LNCaP clone FGC (cell line): ENCODE measurements at regions not wholly inside any gene's neighbourhood (a gene's known extent, or its start where the extent isn't known, plus 50 kb on each side); places are given as distances from the start of the nearest gene placed in this dataset.
A peak's percentile ranks its signal among the peaks of the same experiment; 100 is the strongest.

Experiments
- DNase-seq: peaks from one replicate; pipeline ENCODE4 v3.0.0-alpha.2; 2011; ENCODE audit warnings: low read depth
- H3K4me3 ChIP-seq: 2 replicates; pipeline ENCODE4 v1.5.1; 2011; ENCODE audit warnings: mild to moderate bottlenecking, low read depth, low read length, control low read depth
- CTCF ChIP-seq: IDR thresholded peaks from 2 replicates; pipeline ENCODE4 v1.5.1; 2012; ENCODE audit warnings: mild to moderate bottlenecking; ENCODE audit not compliant: control insufficient read depth, insufficient read depth; ENCODE audit errors: extremely low read depth

GRCh38 chrX:36753602-36754001, 254.6 kb upstream of the FAM47C start:
- no peak overlapping the region for H3K4me3 ChIP-seq
- TF ChIP-seq CTCF = no peak
- DNase-seq = no peak

- no peak for TF ChIP-seq CTCF
- no peak for DNase-seq
- H3K4me3 ChIP-seq = no peak overlapping the region
Observed at GRCh38 chrX:36787752-36788151, 220.4 kb upstream of the FAM47C start.

- H3K4me3 ChIP-seq = no peak overlapping the region
- no peak for TF ChIP-seq CTCF
- DNase-seq = no peak
Observed at GRCh38 chrX:36803151-36803550, 205.0 kb upstream of the FAM47C start.

DNA sequence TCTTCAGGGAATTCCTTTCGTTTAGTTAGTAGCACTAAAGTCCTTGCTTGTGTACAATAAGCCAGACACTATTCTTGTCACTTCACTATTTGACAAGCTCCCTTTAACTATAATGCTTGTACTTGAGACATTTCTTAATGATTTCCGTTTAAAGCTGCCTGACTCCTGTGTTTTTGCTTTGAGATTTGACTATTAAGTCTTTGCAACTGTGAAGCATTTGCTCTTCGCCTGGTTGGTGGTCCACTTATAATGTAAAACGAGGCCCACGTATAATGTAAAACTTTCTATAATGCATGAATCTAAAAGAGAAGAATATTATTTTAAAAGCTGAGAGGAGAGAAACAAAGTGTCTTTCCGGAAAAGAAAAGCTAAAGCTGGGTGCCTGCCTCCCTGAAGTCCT, 204.1 kb upstream of the FAM47C start:
- no peak for DNase-seq
- no peak overlapping the region for H3K4me3 ChIP-seq
- no peak for TF ChIP-seq CTCF

- DNase-seq = no peak
- TF ChIP-seq CTCF = no peak
- H3K4me3 ChIP-seq = no peak overlapping the region
Observed at GRCh38 chrX:36844857-36845256, 163.3 kb upstream of the FAM47C start.

DNA sequence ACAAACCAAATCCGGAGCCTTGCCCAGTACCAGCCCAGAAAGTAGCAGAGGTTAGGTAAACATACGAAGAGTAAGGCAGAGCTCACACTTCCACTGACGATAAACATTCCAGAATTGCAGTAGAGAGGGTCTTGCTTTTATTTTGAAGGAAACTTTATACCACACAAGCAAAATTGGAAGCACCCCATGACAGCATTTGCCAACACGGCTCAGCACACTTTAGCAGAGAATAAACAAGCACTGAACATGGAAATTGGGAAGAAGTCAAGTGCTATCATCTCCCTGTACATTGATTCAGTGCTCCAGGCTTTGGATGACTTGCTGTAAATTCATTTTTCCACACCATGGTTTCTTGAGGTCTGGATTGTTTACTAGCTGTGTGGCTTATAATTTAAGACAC, 160.7 kb upstream of the FAM47C start:
- no peak for TF ChIP-seq CTCF
- no peak overlapping the region for H3K4me3 ChIP-seq

DNA sequence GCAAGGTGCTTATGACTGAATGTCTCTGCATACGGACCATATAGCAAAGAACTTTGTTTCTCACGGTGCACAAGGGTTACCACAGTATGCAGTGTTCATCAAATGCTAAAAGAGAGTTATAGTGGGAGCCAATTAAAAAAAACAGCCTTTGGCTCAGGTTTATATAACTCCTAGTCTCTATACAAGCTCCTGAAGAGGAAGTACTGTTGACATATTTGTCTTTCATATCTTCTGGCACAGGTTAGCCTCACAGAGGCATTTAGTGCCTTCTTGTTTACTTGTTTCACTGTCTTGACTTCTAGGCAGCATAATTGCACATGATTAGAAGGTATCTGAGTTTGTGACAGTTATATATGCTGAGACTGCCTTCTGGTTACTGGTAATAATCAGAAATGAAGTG, 158.8 kb upstream of the FAM47C start:
- no peak overlapping the region for H3K4me3 ChIP-seq
- TF ChIP-seq CTCF = no peak
- peak; percentile 92 for DNase-seq

More for the DNA sequence above, 160.7 kb upstream of the FAM47C start:
- peak; percentile 62 for DNase-seq
